BLaER1 treated with 17β-estradiol and CSF1 and Interleukin-3, amounts not matched to agents 10 nM and 100 nM (cell line): ENCODE measurements at regions not wholly inside any gene's neighbourhood (a gene's known extent, or its start where the extent isn't known, plus 50 kb on each side); places are given as distances from the start of the nearest gene placed in this dataset.

Source experiments
- H3K27ac ChIP-seq, 11 experiments: shearing (Covaris generic); formaldehyde crosslinking; 2 replicates each; pipeline ENCODE4 v1.8.1; 2022
- H3K27me3 ChIP-seq, 11 experiments: shearing (Covaris generic); formaldehyde crosslinking; 2 replicates each; pipeline ENCODE4 v1.8.1; 2022
- H3K36me3 ChIP-seq, 11 experiments: shearing (Covaris generic); formaldehyde crosslinking; 2 replicates each; pipeline ENCODE4 v1.8.1; 2022
- H3K4me1 ChIP-seq, 10 experiments: shearing (Covaris generic); formaldehyde crosslinking; 2 replicates each; pipeline ENCODE4 v1.8.1; 2022
- H3K4me2 ChIP-seq, 11 experiments: shearing (Covaris generic); formaldehyde crosslinking; 2 replicates each; pipeline ENCODE4 v1.8.1; 2022
- H3K4me3 ChIP-seq, 10 experiments: shearing (Covaris generic); formaldehyde crosslinking; 2 replicates each; pipeline ENCODE4 v1.8.1; 2022
- H3K9ac ChIP-seq, 11 experiments: shearing (Covaris generic); formaldehyde crosslinking; 2 replicates each; pipeline ENCODE4 v1.8.1; 2022
- H3K9me3 ChIP-seq, 11 experiments: shearing (Covaris generic); formaldehyde crosslinking; replicated peaks in 1 of 11; 2 replicates each; pipeline ENCODE4 v1.8.1; 2022
- H4K20me1 ChIP-seq, 11 experiments: shearing (Covaris generic); formaldehyde crosslinking; 2 replicates each; pipeline ENCODE4 v1.8.1; 2022
- Cebpa-rat ChIP-seq, 11 experiments: shearing (Covaris generic); IDR thresholded peaks; 2 replicates each; pipeline ENCODE4 v1.8.1; 2022

GRCh38 chr2:139160836-139161235 lies 380.6 kb upstream of the NXPH2 start:
- no peak for TF ChIP-seq Cebpa-rat (IDR thresholded peaks at IDR 0.05)
- Histone ChIP-seq H3K36me3 (no peaks in the 10 kb centered on the region), H3K4me1 (peaks cover 0 to 23% (median 13%) of the 10 kb centered on the region in 10 experiments; a peak in 14 of 20 replicates), H3K9me3 (no peaks in the 10 kb centered on the region), H3K4me3 (no peak overlapping the region), H3K27ac (peak overlapping the region in 2 of 11 experiments; percentile 37 to 52; a peak in 2 of 22 replicates), H3K27me3 (no peaks in the 10 kb centered on the region), H3K4me2 (peak overlapping the region in 7 of 11 experiments; percentile 24 to 64 (median 36); a peak in 12 of 22 replicates), H3K9ac (no peak overlapping the region), H4K20me1 (no peaks in the 10 kb centered on the region)

- Histone ChIP-seq H3K9me3 (no peaks in the 10 kb centered on the region), H3K27me3 (no peaks in the 10 kb centered on the region), H3K27ac (no peak overlapping the region), H3K4me2 (no peak overlapping the region), H3K9ac (no peak overlapping the region), H3K4me3 (no peak overlapping the region), H3K36me3 (no peaks in the 10 kb centered on the region), H3K4me1 (peaks cover 0 to 23% (median 13%) of the 10 kb centered on the region in 10 experiments; a peak in 14 of 20 replicates), H4K20me1 (no peaks in the 10 kb centered on the region)
- TF ChIP-seq Cebpa-rat (IDR thresholded peaks at IDR 0.05): peak in 1 of 11 experiments; percentile 34; a peak in 1 of 22 replicates
Measured at GRCh38 chr2:139159177-139159576, 379.0 kb upstream of the NXPH2 start.

GRCh38 chr2:139156730-139157129 lies 376.5 kb upstream of the NXPH2 start:
- Histone ChIP-seq H3K9me3 (no peaks in the 10 kb centered on the region), H3K4me3 (no peak overlapping the region), H3K4me1 (peaks cover 0 to 20% (median 13%) of the 10 kb centered on the region in 10 experiments; a peak in 14 of 20 replicates), H3K27ac (no peak overlapping the region), H3K36me3 (no peaks in the 10 kb centered on the region), H3K4me2 (no peak overlapping the region), H3K27me3 (no peaks in the 10 kb centered on the region), H3K9ac (no peak overlapping the region), H4K20me1 (no peaks in the 10 kb centered on the region)
- TF ChIP-seq Cebpa-rat (IDR thresholded peaks at IDR 0.05): no peak

- H3K36me3 ChIP-seq: no peaks in the 10 kb centered on the region
- no peaks in the 10 kb centered on the region for H3K27me3 ChIP-seq
- no peak overlapping the region for H3K4me2 ChIP-seq
- H3K9me3 ChIP-seq: no peaks in the 10 kb centered on the region
- H3K4me1 ChIP-seq: peaks cover 0 to 13% (median 8%) of the 10 kb centered on the region in 10 experiments; a peak in 13 of 20 replicates
- no peak overlapping the region for H3K4me3 ChIP-seq
- H4K20me1 ChIP-seq: no peaks in the 10 kb centered on the region
- no peak overlapping the region for H3K27ac ChIP-seq
- no peak for TF ChIP-seq Cebpa-rat (IDR thresholded peaks at IDR 0.05)
- no peak overlapping the region for H3K9ac ChIP-seq
Measured at GRCh38 chr2:139155991-139156390, 375.8 kb upstream of the NXPH2 start.

GRCh38 chr2:139142252-139142880 lies 362.2 kb upstream of the NXPH2 start:
- Histone ChIP-seq H3K4me3 (no peak overlapping the region), H3K9me3 (no peaks in the 10 kb centered on the region), H3K36me3 (no peaks in the 10 kb centered on the region), H4K20me1 (no peaks in the 10 kb centered on the region), H3K27ac (no peak overlapping the region), H3K4me1 (no peaks in the 10 kb centered on the region), H3K9ac (no peak overlapping the region), H3K4me2 (no peak overlapping the region), H3K27me3 (no peaks in the 10 kb centered on the region)
- no peak for TF ChIP-seq Cebpa-rat (IDR thresholded peaks at IDR 0.05)

GRCh38 chr2:139124271-139124670 lies 344.1 kb upstream of the NXPH2 start:
- Histone ChIP-seq H3K9ac (no peak overlapping the region), H3K4me2 (no peak overlapping the region), H3K27me3 (no peaks in the 10 kb centered on the region), H3K27ac (no peak overlapping the region), H3K36me3 (no peaks in the 10 kb centered on the region), H4K20me1 (no peaks in the 10 kb centered on the region), H3K4me3 (no peak overlapping the region), H3K4me1 (peaks cover 0 to 5% (median 0%) of the 10 kb centered on the region in 10 experiments; a peak in 2 of 20 replicates), H3K9me3 (no peaks in the 10 kb centered on the region; a peak in 1 of 22 replicates)
- no peak for TF ChIP-seq Cebpa-rat (IDR thresholded peaks at IDR 0.05)

- H3K36me3 ChIP-seq: no peaks in the 10 kb centered on the region
- no peak overlapping the region for H3K27ac ChIP-seq
- TF ChIP-seq Cebpa-rat (IDR thresholded peaks at IDR 0.05): no peak
- no peak overlapping the region for H3K4me2 ChIP-seq
- peaks cover 0 to 5% (median 0%) of the 10 kb centered on the region in 10 experiments; a peak in 2 of 20 replicates for H3K4me1 ChIP-seq
- H3K9ac ChIP-seq: no peak overlapping the region
- no peak overlapping the region for H3K4me3 ChIP-seq
- no peaks in the 10 kb centered on the region for H3K27me3 ChIP-seq
- H4K20me1 ChIP-seq: no peaks in the 10 kb centered on the region
- no peaks in the 10 kb centered on the region; a peak in 1 of 22 replicates for H3K9me3 ChIP-seq
Measured at GRCh38 chr2:139123795-139124194, 343.6 kb upstream of the NXPH2 start.

- peaks cover 0 to 5% (median 0%) of the 10 kb centered on the region in 10 experiments; a peak in 2 of 20 replicates for H3K4me1 ChIP-seq
- peak in 10 of 11 experiments; percentile 65 to 94 (median 84); a peak in 18 of 22 replicates for TF ChIP-seq Cebpa-rat (IDR thresholded peaks at IDR 0.05)
- H3K27ac ChIP-seq: no peak overlapping the region
- no peak overlapping the region for H3K9ac ChIP-seq
- no peak overlapping the region for H3K4me3 ChIP-seq
- H3K27me3 ChIP-seq: no peaks in the 10 kb centered on the region
- H4K20me1 ChIP-seq: no peaks in the 10 kb centered on the region
- peak overlapping the region in 2 of 11 experiments; percentile 9 to 28; a peak in 2 of 22 replicates for H3K4me2 ChIP-seq
- H3K9me3 ChIP-seq: no peaks in the 10 kb centered on the region
- H3K36me3 ChIP-seq: no peaks in the 10 kb centered on the region
Measured at GRCh38 chr2:139122711-139123158, 342.5 kb upstream of the NXPH2 start.

GRCh38 chr2:139099721-139100120 lies 319.5 kb upstream of the NXPH2 start:
- no peak overlapping the region for H3K9ac ChIP-seq
- no peaks in the 10 kb centered on the region for H3K27me3 ChIP-seq
- TF ChIP-seq Cebpa-rat (IDR thresholded peaks at IDR 0.05): no peak
- no peaks in the 10 kb centered on the region for H3K36me3 ChIP-seq
- no peak overlapping the region for H3K4me3 ChIP-seq
- no peaks in the 10 kb centered on the region for H3K9me3 ChIP-seq
- no peaks in the 10 kb centered on the region for H4K20me1 ChIP-seq
- H3K27ac ChIP-seq: no peak overlapping the region
- no peaks in the 10 kb centered on the region for H3K4me1 ChIP-seq
- no peak overlapping the region for H3K4me2 ChIP-seq

- Histone ChIP-seq H3K27ac (no peak overlapping the region), H3K9me3 (no peaks in the 10 kb centered on the region), H3K4me2 (no peak overlapping the region), H3K4me3 (no peak overlapping the region), H3K27me3 (no peaks in the 10 kb centered on the region), H3K4me1 (no peaks in the 10 kb centered on the region), H4K20me1 (no peaks in the 10 kb centered on the region), H3K36me3 (no peaks in the 10 kb centered on the region), H3K9ac (no peak overlapping the region)
- TF ChIP-seq Cebpa-rat (IDR thresholded peaks at IDR 0.05): no peak
Measured at GRCh38 chr2:139098961-139099360, 318.8 kb upstream of the NXPH2 start.
